GM12878 (cell line): ENCODE measurements at regions not wholly inside any gene's neighbourhood (a gene's known extent, or its start where the extent isn't known, plus 50 kb on each side); places are given as distances from the start of the nearest gene placed in this dataset.

Experiments used
- ATAC-seq: fragments of 200-7000 bp; cut with Tn5 transposase; 3 replicates; pipeline ENCODE4 v1.9.1; 2020; ENCODE audit warnings: mild to moderate bottlenecking, moderate library complexity
- BruUV-seq: library from RNA; stranded (reverse); fragments of 400-500 nt; replicated peaks from 2 replicates; lab custom pipeline; 2021; lab: Mats Ljungman, UMichigan
- CTCF ChIA-PET: fragments of 300-600 bp; sonication (Branson Sonifier 250); formaldehyde crosslinking; extraction: SDS; loops from one replicate; lab custom pipeline; 2021; ENCODE audit warnings: inconsistent platforms; lab: Yijun Ruan, JAX
- POLR2A ChIA-PET: fragments of 350-600 bp; formaldehyde crosslinking; extraction: SDS; loops from one replicate; lab custom pipeline; 2021; ENCODE audit warnings: inconsistent platforms; lab: Charles Lee
- RAD21 ChIA-PET: fragments of 300-600 bp; sonication (Branson Sonifier 250); formaldehyde crosslinking; loops from one replicate; lab custom pipeline; 2023; ENCODE audit warnings: antibody characterized with exemption; ENCODE audit not compliant: unreplicated experiment; lab: Charles Lee
- SMC1A ChIA-PET: fragments of 300-600 bp; sonication (Branson Sonifier 250); formaldehyde crosslinking; loops from one replicate; lab custom pipeline; 2023; ENCODE audit not compliant: unreplicated experiment, uncharacterized antibody; lab: Charles Lee
- DNase-seq: peaks from one replicate; pipeline ENCODE4 v3.0.0-alpha.2; 2011; ENCODE audit warnings: low read depth, low spot score
- FAIRE-seq: peaks from 3 replicates; lab custom pipeline; 2011; peaks lifted over from hg19 to GRCh38; lab: Jason Lieb, UNC
- H2AFZ ChIP-seq: 2 replicates; pipeline ENCODE4 v1.6.0; 2011; ENCODE audit warnings: low read depth, low read length, control low read depth; ENCODE audit not compliant: control insufficient read depth
- H3K27ac ChIP-seq: 2 replicates; pipeline ENCODE4 v1.5.1; 2011; ENCODE audit warnings: control low read depth; ENCODE audit not compliant: control insufficient read depth, insufficient read depth
- H3K27me3 ChIP-seq, 2 experiments: replicated peaks in 1 of 2; 2 replicates each; pipeline versions ENCODE4 v1.6.0 to v1.6.1; 2011; ENCODE audit warnings: low read length in 1 of 2; ENCODE audit not compliant: control insufficient read depth in 2 of 2, insufficient read depth in 2 of 2
- H3K36me3 ChIP-seq, 2 experiments: 2 replicates each; pipeline ENCODE4 v1.5.1; 2011; ENCODE audit warnings: low read length in 1 of 2; ENCODE audit not compliant: control insufficient read depth in 2 of 2, insufficient read depth in 2 of 2
- H3K4me1 ChIP-seq: 2 replicates; pipeline ENCODE4 v1.6.1; 2011; ENCODE audit warnings: mild to moderate bottlenecking, low read length, moderate library complexity, mixed read lengths; ENCODE audit not compliant: control insufficient read depth, insufficient read depth
- H3K4me2 ChIP-seq: 2 replicates; pipeline ENCODE4 v1.6.0; 2011; ENCODE audit warnings: control low read depth; ENCODE audit not compliant: control insufficient read depth, insufficient read depth
- H3K4me3 ChIP-seq: fragments of 200-600 bp; sonication (generic); 2 replicates; pipeline ENCODE4 v1.5.1; 2016
- H3K79me2 ChIP-seq: 2 replicates; pipeline ENCODE4 v1.6.0; 2011; ENCODE audit warnings: low read length; ENCODE audit not compliant: control insufficient read depth, insufficient read depth
- H3K9ac ChIP-seq: 2 replicates; pipeline ENCODE4 v1.8.0; 2011; ENCODE audit warnings: low read length, control low read depth, mixed read lengths; ENCODE audit not compliant: control insufficient read depth, insufficient read depth
- H3K9me3 ChIP-seq: replicated peaks from 3 replicates; pipeline ENCODE4 v1.5.1; 2011; ENCODE audit warnings: mild to moderate bottlenecking, low read length; ENCODE audit not compliant: control insufficient read depth, insufficient read depth
- H4K20me1 ChIP-seq: 2 replicates; pipeline ENCODE4 v1.6.0; 2011; ENCODE audit not compliant: control insufficient read depth, insufficient read depth
- BCLAF1 ChIP-seq: fragments of 450-650 bp; IDR thresholded peaks from 2 replicates; pipeline ENCODE4 v1.6.1; 2017; ENCODE audit warnings: antibody characterized with exemption, mild to moderate bottlenecking, moderate library complexity
- CHD1 ChIP-seq: IDR thresholded peaks from 2 replicates; pipeline ENCODE4 v1.6.1; 2012; ENCODE audit warnings: low read depth, low read length, improper control_type of control experiment
- KLF5 ChIP-seq: fragments of 450-650 bp; IDR thresholded peaks from 2 replicates; pipeline ENCODE4 v1.6.1; 2014; ENCODE audit warnings: mild to moderate bottlenecking; ENCODE audit not compliant: partially characterized antibody
- PKNOX1 ChIP-seq: fragments of 450-650 bp; IDR thresholded peaks from 2 replicates; pipeline ENCODE4 v1.6.1; 2016; ENCODE audit warnings: mild to moderate bottlenecking
- SREBF2 ChIP-seq: IDR thresholded peaks from 2 replicates; pipeline ENCODE4 v1.6.1; 2012; ENCODE audit warnings: mild to moderate bottlenecking, low read length
- SUZ12 ChIP-seq: fragments of 200-600 bp; sonication (generic); IDR thresholded peaks from one replicate; pipeline ENCODE4 v1.6.1; 2018; ENCODE audit warnings: antibody characterized with exemption, mild to moderate bottlenecking; ENCODE audit not compliant: unreplicated experiment
- YY1 ChIP-seq: IDR thresholded peaks from 2 replicates; pipeline ENCODE4 v1.6.1; 2011; ENCODE audit warnings: low read depth, mild to moderate bottlenecking, low read length
- WGBS: methylation state at CpG from one replicate; pipeline ENCODE4 v1.1.6; 2016; ENCODE audit warnings: low lambda C conversion rate; ENCODE audit not compliant: insufficient replicate concordance, insufficient coverage; ENCODE audit errors: missing lambda C conversion rate; 5-methylcytosine and 5-hydroxymethylcytosine counted together
- in situ Hi-C: fragments of 300-500 bp; cut with MboI; formaldehyde crosslinking; loops from 9 replicates; pipeline ENCODE4 v1.14.3; 2018; ENCODE audit warnings: mixed read lengths
- intact Hi-C: fragments of 100-400 bp; cut with micrococcal nuclease; formaldehyde crosslinking; loops from one replicate; pipeline ENCODE4 v1.14.2; 2022; ENCODE audit not compliant: unreplicated experiment

GRCh38 chr3:10596746-10597448 lies 91.5 kb upstream of the ATP2B2 start:
- no peaks in the 10 kb centered on the region for H3K79me2 ChIP-seq
- CTCF ChIA-PET, result no interaction called here
- 58% methylated on average over 13 of the region's 13 CpGs for WGBS
- no peak for TF ChIP-seq SREBF2
- no peak for TF ChIP-seq BCLAF1
- TF ChIP-seq CHD1, result no peak
- no peak for TF ChIP-seq KLF5
- no peak for TF ChIP-seq YY1
- TF ChIP-seq SUZ12, result no peak
- no peak for TF ChIP-seq PKNOX1
- TF ChIP-seq, all 136 proteins: peak for 0
- H4K20me1 ChIP-seq, result no peaks in the 10 kb centered on the region
- FAIRE-seq, result no peak
- H3K27me3 ChIP-seq, result no peaks in the 10 kb centered on the region; a peak in 1 of 4 replicates
- DNase-seq, result no peak
- no peak overlapping the region for H3K4me2 ChIP-seq
- H3K27ac ChIP-seq, result no peak overlapping the region
- POLR2A ChIA-PET, result no interaction called here
- no TSS peak for BruUV-seq
- in situ Hi-C loops (no loop called here), intact Hi-C loops (no loop called here)
- H3K4me3 ChIP-seq, result no peak overlapping the region
- no peak for ATAC-seq
- RAD21 ChIA-PET, result no interaction called here
- SMC1A ChIA-PET, result no interaction called here
- no peak overlapping the region for H2AFZ ChIP-seq
- H3K9ac ChIP-seq, result no peak overlapping the region
- no peaks in the 10 kb centered on the region for H3K4me1 ChIP-seq
- H3K36me3 ChIP-seq, result no peaks in the 10 kb centered on the region
- H3K9me3 ChIP-seq, result no peaks in the 10 kb centered on the region
